ENCODE measurements at regions not wholly inside any gene's neighbourhood (a gene's known extent, or its start where the extent isn't known, plus 50 kb on each side); places are given as distances from the start of the nearest gene placed in this dataset.
"Not testable (repeated sequence)": the region's sequence is repeated elsewhere in the genome, so short reads cannot be mapped to it uniquely, and the experiment has no call there.

DNA sequence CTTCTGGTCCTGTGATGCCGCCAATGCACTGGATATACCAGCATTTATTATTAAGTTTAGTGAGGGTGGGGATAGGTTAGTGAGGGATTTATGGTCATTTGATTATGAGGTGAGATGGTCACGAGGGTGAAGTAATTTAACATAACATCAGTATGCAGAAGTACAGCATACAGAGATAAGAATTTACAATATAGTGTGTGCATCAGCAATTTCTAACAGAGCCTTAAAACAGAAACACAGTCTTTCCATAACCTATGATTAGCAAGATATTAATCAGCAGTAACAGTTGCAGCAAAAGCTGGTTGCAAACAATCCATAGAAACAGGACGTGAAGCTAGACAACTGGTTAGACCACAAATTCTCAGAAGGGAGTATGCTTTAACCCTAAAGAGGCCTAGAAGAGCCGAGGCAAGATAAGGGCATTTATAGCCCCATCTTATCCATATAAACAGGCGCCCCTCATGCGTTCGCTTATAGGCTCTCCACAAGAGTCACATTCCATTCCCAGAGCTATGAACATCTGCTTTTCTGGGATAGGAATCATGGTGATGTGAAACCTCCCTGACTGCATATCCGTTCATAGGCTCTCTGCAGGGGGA, 139.8 kb downstream of the OR13A1 start:
- TF ChIP-seq, protein P1, sequence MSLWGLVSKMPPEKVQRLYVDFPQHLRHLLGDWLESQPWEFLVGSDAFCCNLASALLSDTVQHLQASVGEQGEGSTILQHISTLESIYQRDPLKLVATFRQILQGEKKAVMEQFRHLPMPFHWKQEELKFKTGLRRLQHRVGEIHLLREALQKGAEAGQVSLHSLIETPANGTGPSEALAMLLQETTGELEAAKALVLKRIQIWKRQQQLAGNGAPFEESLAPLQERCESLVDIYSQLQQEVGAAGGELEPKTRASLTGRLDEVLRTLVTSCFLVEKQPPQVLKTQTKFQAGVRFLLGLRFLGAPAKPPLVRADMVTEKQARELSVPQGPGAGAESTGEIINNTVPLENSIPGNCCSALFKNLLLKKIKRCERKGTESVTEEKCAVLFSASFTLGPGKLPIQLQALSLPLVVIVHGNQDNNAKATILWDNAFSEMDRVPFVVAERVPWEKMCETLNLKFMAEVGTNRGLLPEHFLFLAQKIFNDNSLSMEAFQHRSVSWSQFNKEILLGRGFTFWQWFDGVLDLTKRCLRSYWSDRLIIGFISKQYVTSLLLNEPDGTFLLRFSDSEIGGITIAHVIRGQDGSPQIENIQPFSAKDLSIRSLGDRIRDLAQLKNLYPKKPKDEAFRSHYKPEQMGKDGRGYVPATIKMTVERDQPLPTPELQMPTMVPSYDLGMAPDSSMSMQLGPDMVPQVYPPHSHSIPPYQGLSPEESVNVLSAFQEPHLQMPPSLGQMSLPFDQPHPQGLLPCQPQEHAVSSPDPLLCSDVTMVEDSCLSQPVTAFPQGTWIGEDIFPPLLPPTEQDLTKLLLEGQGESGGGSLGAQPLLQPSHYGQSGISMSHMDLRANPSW (CRISPR knock-in tag; conservative IDR thresholded peaks at IDR 0.05; ENCODE audit: low read depth): not testable (repeated sequence)
- TF ChIP-seq, protein P2, sequence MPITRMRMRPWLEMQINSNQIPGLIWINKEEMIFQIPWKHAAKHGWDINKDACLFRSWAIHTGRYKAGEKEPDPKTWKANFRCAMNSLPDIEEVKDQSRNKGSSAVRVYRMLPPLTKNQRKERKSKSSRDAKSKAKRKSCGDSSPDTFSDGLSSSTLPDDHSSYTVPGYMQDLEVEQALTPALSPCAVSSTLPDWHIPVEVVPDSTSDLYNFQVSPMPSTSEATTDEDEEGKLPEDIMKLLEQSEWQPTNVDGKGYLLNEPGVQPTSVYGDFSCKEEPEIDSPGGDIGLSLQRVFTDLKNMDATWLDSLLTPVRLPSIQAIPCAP (CRISPR knock-in tag; IDR thresholded peaks at IDR 0.05): not testable (repeated sequence)
- TF ChIP-seq, protein P3, sequence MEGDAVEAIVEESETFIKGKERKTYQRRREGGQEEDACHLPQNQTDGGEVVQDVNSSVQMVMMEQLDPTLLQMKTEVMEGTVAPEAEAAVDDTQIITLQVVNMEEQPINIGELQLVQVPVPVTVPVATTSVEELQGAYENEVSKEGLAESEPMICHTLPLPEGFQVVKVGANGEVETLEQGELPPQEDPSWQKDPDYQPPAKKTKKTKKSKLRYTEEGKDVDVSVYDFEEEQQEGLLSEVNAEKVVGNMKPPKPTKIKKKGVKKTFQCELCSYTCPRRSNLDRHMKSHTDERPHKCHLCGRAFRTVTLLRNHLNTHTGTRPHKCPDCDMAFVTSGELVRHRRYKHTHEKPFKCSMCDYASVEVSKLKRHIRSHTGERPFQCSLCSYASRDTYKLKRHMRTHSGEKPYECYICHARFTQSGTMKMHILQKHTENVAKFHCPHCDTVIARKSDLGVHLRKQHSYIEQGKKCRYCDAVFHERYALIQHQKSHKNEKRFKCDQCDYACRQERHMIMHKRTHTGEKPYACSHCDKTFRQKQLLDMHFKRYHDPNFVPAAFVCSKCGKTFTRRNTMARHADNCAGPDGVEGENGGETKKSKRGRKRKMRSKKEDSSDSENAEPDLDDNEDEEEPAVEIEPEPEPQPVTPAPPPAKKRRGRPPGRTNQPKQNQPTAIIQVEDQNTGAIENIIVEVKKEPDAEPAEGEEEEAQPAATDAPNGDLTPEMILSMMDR (IDR thresholded peaks at IDR 0.05): not testable (repeated sequence)
- TF ChIP-seq, protein P4, sequence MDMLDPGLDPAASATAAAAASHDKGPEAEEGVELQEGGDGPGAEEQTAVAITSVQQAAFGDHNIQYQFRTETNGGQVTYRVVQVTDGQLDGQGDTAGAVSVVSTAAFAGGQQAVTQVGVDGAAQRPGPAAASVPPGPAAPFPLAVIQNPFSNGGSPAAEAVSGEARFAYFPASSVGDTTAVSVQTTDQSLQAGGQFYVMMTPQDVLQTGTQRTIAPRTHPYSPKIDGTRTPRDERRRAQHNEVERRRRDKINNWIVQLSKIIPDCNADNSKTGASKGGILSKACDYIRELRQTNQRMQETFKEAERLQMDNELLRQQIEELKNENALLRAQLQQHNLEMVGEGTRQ (CRISPR knock-in tag; IDR thresholded peaks at IDR 0.05): not testable (repeated sequence)
- not testable (repeated sequence) for TF ChIP-seq NR2C2, JUN (CRISPR knock-in tag; IDR thresholded peaks at IDR 0.05)
- TF ChIP-seq, protein P5, sequence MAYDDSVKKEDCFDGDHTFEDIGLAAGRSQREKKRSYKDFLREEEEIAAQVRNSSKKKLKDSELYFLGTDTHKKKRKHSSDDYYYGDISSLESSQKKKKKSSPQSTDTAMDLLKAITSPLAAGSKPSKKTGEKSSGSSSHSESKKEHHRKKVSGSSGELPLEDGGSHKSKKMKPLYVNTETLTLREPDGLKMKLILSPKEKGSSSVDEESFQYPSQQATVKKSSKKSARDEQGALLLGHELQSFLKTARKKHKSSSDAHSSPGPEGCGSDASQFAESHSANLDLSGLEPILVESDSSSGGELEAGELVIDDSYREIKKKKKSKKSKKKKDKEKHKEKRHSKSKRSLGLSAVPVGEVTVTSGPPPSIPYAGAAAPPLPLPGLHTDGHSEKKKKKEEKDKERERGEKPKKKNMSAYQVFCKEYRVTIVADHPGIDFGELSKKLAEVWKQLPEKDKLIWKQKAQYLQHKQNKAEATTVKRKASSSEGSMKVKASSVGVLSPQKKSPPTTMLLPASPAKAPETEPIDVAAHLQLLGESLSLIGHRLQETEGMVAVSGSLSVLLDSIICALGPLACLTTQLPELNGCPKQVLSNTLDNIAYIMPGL (CRISPR knock-in tag; IDR thresholded peaks at IDR 0.05): not testable (repeated sequence)
- TF ChIP-seq, protein P6, sequence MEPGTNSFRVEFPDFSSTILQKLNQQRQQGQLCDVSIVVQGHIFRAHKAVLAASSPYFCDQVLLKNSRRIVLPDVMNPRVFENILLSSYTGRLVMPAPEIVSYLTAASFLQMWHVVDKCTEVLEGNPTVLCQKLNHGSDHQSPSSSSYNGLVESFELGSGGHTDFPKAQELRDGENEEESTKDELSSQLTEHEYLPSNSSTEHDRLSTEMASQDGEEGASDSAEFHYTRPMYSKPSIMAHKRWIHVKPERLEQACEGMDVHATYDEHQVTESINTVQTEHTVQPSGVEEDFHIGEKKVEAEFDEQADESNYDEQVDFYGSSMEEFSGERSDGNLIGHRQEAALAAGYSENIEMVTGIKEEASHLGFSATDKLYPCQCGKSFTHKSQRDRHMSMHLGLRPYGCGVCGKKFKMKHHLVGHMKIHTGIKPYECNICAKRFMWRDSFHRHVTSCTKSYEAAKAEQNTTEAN (CRISPR knock-in tag; IDR thresholded peaks at IDR 0.05): not testable (repeated sequence)
- TF ChIP-seq, protein P7, sequence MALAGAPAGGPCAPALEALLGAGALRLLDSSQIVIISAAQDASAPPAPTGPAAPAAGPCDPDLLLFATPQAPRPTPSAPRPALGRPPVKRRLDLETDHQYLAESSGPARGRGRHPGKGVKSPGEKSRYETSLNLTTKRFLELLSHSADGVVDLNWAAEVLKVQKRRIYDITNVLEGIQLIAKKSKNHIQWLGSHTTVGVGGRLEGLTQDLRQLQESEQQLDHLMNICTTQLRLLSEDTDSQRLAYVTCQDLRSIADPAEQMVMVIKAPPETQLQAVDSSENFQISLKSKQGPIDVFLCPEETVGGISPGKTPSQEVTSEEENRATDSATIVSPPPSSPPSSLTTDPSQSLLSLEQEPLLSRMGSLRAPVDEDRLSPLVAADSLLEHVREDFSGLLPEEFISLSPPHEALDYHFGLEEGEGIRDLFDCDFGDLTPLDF (CRISPR knock-in tag; IDR thresholded peaks at IDR 0.05): not testable (repeated sequence)
- TF ChIP-seq, protein P8, sequence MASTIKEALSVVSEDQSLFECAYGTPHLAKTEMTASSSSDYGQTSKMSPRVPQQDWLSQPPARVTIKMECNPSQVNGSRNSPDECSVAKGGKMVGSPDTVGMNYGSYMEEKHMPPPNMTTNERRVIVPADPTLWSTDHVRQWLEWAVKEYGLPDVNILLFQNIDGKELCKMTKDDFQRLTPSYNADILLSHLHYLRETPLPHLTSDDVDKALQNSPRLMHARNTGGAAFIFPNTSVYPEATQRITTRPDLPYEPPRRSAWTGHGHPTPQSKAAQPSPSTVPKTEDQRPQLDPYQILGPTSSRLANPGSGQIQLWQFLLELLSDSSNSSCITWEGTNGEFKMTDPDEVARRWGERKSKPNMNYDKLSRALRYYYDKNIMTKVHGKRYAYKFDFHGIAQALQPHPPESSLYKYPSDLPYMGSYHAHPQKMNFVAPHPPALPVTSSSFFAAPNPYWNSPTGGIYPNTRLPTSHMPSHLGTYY (CRISPR knock-in tag; IDR thresholded peaks at IDR 0.05): not testable (repeated sequence)
